HG02970 (cell line): ENCODE measurements at regions not wholly inside any gene's neighbourhood (a gene's known extent, or its start where the extent isn't known, plus 50 kb on each side); places are given as distances from the start of the nearest gene placed in this dataset.

Source experiments
- ATAC-seq: cut with Tn5 transposase; IDR thresholded peaks from one replicate; pipeline ENCODE4 v1.9.1; 2021; ENCODE audit warnings: mild to moderate bottlenecking, moderate library complexity, moderate number of reproducible peaks; ENCODE audit not compliant: unreplicated experiment, low FRiP score

GRCh38 chr5:6995115-6995514, 281.9 kb downstream of the TENT4A start:
- ATAC-seq = no peak

- no peak for ATAC-seq
Measured at GRCh38 chr5:7000310-7000709, 287.1 kb downstream of the TENT4A start.

- no peak for ATAC-seq
Measured at GRCh38 chr5:7010591-7010990, 297.4 kb downstream of the TENT4A start.

- ATAC-seq = no peak
Measured at GRCh38 chr5:7012057-7012456, 298.8 kb downstream of the TENT4A start.

GRCh38 chr5:7014611-7015010, 301.4 kb downstream of the TENT4A start:
- no peak for ATAC-seq

- no peak for ATAC-seq
Measured at GRCh38 chr5:7015586-7016256, 302.5 kb downstream of the TENT4A start.

GRCh38 chr5:7016999-7017747, 303.9 kb downstream of the TENT4A start:
- ATAC-seq = no peak

GRCh38 chr5:7018198-7018597, 305.0 kb downstream of the TENT4A start:
- ATAC-seq = no peak

GRCh38 chr5:7018601-7019000, 305.4 kb downstream of the TENT4A start:
- no peak for ATAC-seq

GRCh38 chr5:7036192-7036835, 323.1 kb downstream of the TENT4A start:
- no peak for ATAC-seq

- no peak for ATAC-seq
Measured at GRCh38 chr5:7039074-7039473, 325.8 kb downstream of the TENT4A start.

- ATAC-seq = no peak
Measured at GRCh38 chr5:7040111-7040510, 326.9 kb downstream of the TENT4A start.

- no peak for ATAC-seq
Measured at GRCh38 chr5:7043797-7044196, 330.6 kb downstream of the TENT4A start.

- no peak for ATAC-seq
Measured at GRCh38 chr5:7047511-7048261, 334.5 kb downstream of the TENT4A start.

GRCh38 chr5:7050986-7051385, 337.8 kb downstream of the TENT4A start:
- ATAC-seq = no peak

GRCh38 chr5:7053125-7053524, 339.9 kb downstream of the TENT4A start:
- no peak for ATAC-seq

- ATAC-seq = no peak
Measured at GRCh38 chr5:7053528-7054209, 340.4 kb downstream of the TENT4A start.

GRCh38 chr5:7066471-7067235, 329.3 kb upstream of the ADCY2 start:
- ATAC-seq = no peak

GRCh38 chr5:7068156-7068555, 327.8 kb upstream of the ADCY2 start:
- no peak for ATAC-seq

- no peak for ATAC-seq
Measured at GRCh38 chr5:7068899-7069298, 327.0 kb upstream of the ADCY2 start.
